HG03469 (cell line): ENCODE measurements at regions not wholly inside any gene's neighbourhood (a gene's known extent, or its start where the extent isn't known, plus 50 kb on each side); places are given as distances from the start of the nearest gene placed in this dataset.
"Not testable (repeated sequence)": the region's sequence is repeated elsewhere in the genome, so short reads cannot be mapped to it uniquely, and the experiment has no call there.

ENCODE experiments used
- ATAC-seq: cut with Tn5 transposase; IDR thresholded peaks from one replicate; pipeline ENCODE4 v1.9.1; 2021; ENCODE audit warnings: mild to moderate bottlenecking, moderate library complexity, moderate number of reproducible peaks; ENCODE audit not compliant: unreplicated experiment

DNA sequence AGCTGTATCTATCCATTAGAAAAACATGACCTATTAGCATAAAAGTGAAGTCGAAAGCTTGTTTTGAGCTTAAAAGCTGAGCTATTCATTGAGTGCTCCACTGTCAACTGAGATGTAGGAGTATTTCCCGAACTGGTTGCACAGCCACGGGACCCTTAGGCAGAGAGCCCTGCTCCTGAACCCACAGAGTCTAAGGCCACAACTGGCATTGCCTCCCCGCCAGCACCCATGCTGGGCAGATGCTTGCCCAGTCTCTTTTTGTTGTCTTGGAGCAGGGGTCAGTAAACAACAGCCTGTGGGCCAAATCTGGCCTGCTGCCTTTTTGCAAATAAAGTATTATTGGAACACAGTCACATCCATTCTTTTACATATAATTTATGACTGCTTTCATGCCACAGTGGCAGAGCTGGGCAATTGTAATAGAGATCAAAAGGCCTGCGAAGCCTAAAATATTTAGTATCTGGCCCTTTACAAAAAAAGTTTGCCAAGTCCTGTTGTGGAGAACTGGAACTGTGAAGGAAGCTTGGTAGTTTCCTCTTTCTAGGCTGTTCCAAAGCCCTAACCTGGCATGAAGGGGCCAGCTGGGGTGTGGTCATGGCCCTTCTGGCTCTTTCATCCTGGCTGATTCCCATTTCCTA, 58.4 kb upstream of the WAPL start:
- no peak for ATAC-seq

DNA sequence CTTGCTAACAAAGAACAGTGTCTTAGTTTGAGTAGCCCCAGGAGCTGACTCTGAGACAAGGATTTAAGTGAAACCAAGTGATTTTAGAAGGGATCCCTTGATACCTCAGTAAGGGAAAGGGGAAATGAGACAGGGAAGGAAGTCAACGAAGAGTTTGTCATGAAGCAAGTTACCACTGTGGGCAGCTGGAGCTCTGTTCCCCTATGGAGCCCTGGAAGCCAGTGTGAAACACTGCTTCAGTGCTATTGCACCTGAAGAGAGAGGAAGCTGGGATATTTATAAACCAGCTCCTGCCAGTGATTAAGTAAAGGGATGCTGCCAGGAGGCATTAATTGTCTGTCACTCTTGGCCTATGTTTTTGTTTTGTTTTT, 58.9 kb upstream of the WAPL start:
- ATAC-seq: no peak

- ATAC-seq: peak; percentile 67
Measured at GRCh38 chr10:86583983-86584382, 62.4 kb upstream of the WAPL start.

GRCh38 chr10:86585037-86585929, 63.7 kb upstream of the WAPL start:
- ATAC-seq: peak; percentile 88

DNA sequence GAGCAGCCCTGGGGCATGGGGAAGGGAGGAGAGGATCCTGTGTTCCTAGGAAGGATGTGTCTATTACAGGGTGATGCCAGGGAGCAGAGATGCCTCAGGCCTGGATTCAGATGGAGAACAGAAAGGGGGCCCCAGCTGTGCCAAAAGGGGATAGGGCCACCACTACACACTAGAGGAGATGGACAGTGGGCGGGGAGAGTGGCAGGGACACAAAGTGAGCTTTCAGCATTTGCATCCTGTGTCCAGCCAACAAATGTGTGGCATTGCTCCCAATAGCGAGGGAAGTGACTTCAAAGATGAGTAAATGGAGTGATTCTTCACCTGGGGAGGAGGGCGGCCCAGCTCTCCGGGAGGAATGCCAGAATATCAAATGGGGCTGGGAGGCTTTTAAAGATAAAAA, 64.9 kb upstream of the WAPL start:
- no peak for ATAC-seq

DNA sequence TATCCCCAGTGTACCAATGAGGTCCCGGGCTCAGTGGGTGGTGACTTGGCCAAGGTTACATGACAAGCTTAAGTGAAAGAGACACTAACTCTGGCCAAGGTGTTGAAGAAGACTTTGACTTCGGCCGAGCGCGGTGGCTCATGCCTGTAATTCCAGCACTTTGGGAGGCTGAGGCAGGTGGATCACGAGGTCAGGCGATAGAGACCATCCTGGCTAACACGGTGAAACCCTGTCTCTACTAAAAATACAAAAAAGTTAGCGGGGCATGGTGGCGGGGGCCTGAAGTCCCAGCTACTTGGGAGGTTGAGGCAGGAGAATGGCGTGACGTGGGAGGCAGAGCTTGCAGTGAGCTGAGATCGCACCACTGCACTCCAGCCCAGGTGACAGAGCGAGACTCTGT, 65.6 kb upstream of the OPN4 start:
- ATAC-seq: not testable (repeated sequence)

- ATAC-seq: no peak
Measured at GRCh38 chr10:86591436-86591835, 62.9 kb upstream of the OPN4 start.

DNA sequence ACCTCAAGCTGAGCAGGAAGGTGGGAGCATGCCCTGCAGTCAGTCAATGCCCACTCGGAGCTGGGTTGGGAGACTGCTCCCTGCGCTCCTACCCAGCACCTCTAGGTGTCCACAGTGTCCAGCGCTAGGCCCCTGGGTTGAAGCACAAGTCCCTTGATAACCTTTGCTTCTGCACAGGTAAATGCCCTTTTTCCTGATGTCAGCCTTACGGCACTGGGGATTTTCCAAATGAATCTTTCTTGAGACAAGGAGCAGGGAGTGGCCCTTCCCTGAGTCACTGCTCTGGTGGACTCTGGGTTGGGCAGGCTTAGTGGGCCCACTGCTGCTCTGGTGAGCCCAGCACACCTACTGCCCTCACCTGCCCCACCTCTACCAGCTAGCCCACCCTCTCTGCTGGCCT, 61.9 kb upstream of the OPN4 start:
- ATAC-seq: no peak

DNA sequence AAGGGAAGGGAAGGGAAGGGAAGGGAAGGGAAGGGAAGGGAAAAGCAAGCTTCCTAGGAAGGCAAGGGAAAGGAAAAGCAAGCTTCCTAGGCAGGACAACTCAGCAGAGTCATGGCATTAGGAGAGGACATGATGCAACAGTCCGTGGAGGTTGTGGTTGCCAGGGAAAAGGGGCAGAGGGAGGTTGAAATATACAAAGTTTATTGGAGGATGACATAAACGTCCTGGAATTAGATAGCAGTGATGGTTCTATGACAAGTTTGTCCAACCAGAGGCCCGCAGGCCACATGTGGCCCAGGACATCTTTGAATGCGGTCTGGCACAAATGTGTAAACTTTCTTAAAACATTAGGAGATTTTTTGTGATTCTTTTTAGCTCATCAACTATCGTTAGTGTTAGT, 59.8 kb upstream of the OPN4 start:
- ATAC-seq: no peak

DNA sequence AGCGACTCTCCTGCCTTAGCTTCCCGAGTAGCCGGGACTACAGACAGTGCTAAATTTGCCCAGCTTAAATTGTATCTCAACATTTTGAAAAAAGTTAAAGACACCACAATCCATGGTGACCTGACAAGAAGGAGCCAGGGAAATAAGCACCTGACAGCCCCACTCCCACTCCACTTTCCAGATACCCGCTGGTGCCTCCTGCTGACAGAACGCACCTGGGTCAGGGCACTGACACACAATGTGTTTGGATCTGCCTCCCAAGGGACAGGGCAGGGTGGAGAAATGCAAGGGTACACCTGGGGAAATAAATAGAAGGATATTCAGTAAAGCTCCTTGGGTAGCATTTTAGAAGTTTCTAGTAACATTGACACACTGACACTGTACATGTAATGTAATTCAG, 58.9 kb upstream of the OPN4 start:
- no peak for ATAC-seq

DNA sequence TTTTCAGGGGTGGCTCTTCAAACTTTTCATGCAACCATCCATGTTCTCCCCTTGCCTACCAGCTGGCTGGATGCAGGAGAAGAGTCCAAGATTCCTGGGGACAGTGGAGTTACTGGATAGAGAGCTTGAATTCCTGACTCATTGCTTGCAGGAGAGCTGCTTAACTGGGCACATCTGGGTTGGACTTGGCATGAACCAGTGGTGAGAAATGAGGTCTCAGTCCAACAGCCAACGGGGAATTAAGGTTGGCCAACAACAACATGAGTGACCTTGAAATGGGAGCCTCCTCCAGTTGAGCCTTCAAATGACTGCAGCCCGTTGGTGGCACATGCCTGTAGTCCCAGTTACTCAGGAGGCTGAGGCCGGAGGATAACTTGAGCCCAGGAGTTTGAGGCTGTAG, 58.1 kb upstream of the OPN4 start:
- ATAC-seq: no peak

GRCh38 chr10:86597306-86597705, 57.0 kb upstream of the OPN4 start:
- ATAC-seq: no peak

- ATAC-seq: no peak
Measured at GRCh38 chr10:86598151-86598550, 56.2 kb upstream of the OPN4 start.

DNA sequence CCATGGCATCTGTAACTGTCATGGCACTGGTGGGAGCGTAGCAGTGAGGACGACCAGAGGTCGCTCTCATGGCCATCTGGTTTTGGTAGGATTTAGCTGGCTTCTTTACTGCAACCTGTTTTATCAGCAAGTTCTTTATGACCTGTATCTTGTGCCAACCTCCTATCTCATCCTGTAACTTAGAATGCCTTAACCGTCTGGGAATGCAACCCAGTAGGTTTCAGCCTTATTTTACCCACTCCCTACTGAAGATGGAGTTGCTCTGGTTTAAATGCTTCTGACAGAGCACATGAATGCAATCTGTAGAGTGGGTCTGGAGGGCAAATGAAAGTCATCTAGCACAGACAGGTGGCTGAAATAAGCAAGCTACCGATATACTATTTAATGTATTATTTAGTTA, 55.3 kb upstream of the OPN4 start:
- no peak for ATAC-seq

DNA sequence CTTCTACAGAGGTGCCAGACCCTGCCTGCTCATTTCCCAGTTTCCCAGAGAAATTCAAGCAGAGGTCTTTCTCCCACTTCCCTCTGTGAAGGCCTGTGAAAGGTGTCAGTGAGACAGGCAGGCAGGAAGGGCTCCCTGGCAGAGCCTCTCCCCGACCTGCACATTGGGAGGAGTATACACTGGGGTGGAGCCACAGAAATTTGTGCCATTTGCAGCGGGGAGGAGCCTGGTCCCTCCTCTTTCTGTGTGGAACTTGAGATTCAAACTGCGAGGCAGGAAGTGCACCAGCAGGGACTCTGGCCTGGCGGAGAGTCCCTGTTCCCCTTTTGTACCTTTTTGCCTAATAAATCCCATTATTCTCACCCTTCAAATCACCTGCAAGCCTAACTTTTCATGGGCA, 54.6 kb upstream of the OPN4 start:
- ATAC-seq: peak; percentile 56

GRCh38 chr10:86600296-86600695, 54.1 kb upstream of the OPN4 start:
- ATAC-seq: no peak

DNA sequence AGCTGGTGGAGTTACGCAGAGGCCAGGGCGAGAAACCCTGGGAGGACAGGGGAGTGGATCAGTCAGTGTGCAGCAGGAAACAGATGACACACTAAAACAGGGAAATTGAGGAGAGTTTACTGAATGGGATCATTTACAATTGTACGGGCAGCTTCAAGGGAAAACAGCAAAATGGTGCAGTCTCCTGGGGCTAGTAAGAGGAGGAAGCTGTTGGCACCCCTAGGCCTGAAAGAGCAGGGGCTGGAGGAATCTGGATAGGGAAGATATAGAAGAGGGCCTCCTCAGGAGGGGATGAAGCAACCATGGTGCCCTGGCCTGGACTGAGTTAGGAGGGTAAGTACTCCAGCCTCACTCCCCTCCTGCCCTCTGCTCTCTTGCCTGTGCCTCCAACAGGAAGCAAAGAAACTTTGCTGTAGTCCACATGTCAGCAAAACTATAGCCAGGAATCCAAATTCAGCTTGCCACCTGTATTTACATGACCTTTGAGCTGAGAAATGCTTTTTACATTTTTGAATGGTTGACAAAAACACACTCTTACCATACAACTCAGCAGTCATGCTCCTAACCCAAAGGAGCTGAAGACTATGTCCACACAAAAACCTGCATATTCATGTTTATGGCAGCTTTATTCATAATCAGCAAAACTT, 52.3 kb upstream of the OPN4 start:
- no peak for ATAC-seq

DNA sequence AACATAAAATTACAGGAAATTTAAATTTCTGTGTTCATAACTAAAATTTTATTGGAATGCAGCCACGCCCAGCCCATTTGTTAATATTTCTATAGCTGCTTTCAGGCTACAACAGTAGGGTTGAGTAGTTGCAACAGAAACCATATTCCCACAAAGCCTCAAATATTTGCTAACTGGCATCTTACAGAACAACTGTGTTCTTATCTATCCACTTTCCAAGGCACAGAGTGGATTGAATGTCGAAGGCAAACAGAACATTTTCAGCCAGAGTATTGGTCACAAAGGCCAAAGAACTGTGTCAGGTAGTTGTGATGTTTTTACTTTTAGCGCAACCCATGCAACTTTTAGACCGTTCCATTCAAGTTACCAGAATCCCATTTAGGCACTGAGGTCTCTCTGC, 51.1 kb upstream of the OPN4 start:
- ATAC-seq: no peak
